Ovary (tissue), 7 donors: ENCODE measurements at regions not wholly inside any gene's neighbourhood (a gene's known extent, or its start where the extent isn't known, plus 50 kb on each side); places are given as distances from the start of the nearest gene placed in this dataset.

Experiments
- DNase-seq, 5 donors: peaks; one replicate each; pipeline ENCODE4 v3.0.0-alpha.2; 2019 to 2020
- H3K27ac ChIP-seq, 2 donors: fragments of 200-600 bp; one replicate each; pipeline versions ENCODE4 v1.5.1 to v1.8.0; 2019 to 2022
- H3K27me3 ChIP-seq: fragments of 200-600 bp; one replicate; pipeline ENCODE4 v1.8.0; 2022
- H3K36me3 ChIP-seq: fragments of 200-600 bp; sonication (generic); one replicate; pipeline ENCODE4 v1.5.1; 2019
- H3K4me1 ChIP-seq: one replicate; pipeline ENCODE4 v1.8.1; 2013; ENCODE audit warnings: mild to moderate bottlenecking, moderate library complexity; ENCODE audit not compliant: insufficient read depth
- H3K4me3 ChIP-seq: fragments of 200-600 bp; sonication (generic); one replicate; pipeline ENCODE4 v1.5.1; 2017
- H3K9me3 ChIP-seq, 2 donors: fragments of 200-600 bp in 1 of 2; sonication (generic) in 1 of 2; one replicate each; pipeline versions ENCODE4 v1.5.1 to v1.8.1; 2013 to 2019; ENCODE audit warnings: mild to moderate bottlenecking in 1 of 2, moderate library complexity in 1 of 2
- EP300 ChIP-seq: sonication (generic); formaldehyde crosslinking; IDR thresholded peaks from one replicate; pipeline ENCODE4 v1.6.1; 2017; ENCODE audit warnings: antibody characterized with exemption
- POLR2A ChIP-seq: fragments of 450-650 bp; IDR thresholded peaks from one replicate; pipeline ENCODE4 v1.6.1; 2017; ENCODE audit warnings: antibody characterized with exemption, mild to moderate bottlenecking, moderate library complexity
- WGBS, 3 donors: extraction: QIAGEN DNeasy Blood & Tissue Kit in 1 of 3; methylation state at CpG; one replicate each; pipeline versions ENCODE4 v1.1.5 to v1.1.7; 2013 to 2017; 5-methylcytosine and 5-hydroxymethylcytosine counted together
- intact Hi-C, 4 donors: fragments of 100-400 bp; cut with DNase I; formaldehyde crosslinking; loops; one replicate each; pipeline versions ENCODE4 v1.11.0 to v1.15.1; 2022 to 2023
- TF ChIP-seq, protein P1 (sequence below), 3 donors: fragments of 450-650 bp in 2 of 3; fragments of 200-600 bp in 1 of 3; IDR thresholded peaks; one replicate each; pipeline versions ENCODE4 v1.5.1 to v1.8.0; 2016 to 2022; ENCODE audit warnings: antibody characterized with exemption in 3 of 3, mild to moderate bottlenecking in 1 of 3
- donor health status: DM: no; HTN: no; CAD: no; lungs with moderate emphysema.
- donor health status: DM: no; HTN: no; CAD: no.
- donor health status: Bipolar disorder and iron deficiency.
- donor health status: DM: no; HTN: no; CAD: no.
- donor health status: DM: yes; HTN: yes; CAD: no.

DNA sequence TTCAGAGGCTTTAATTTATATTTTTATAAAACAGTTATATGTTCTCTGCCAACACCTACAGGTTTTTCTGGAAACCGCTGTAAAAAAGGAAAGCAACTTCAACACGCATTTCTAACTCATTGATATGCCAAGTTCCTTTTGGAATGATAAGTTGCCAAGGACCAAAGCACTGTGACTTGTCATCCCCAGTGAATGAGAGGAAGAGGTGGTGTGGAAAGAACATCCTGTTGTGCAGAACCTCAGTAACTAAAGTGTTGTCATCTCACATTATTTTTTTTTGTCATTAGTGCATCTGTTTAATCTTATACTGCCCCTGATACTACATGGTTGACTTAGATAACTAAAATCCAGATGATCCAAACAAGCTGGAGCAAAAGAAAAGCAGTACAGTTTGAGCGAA is 96.0 kb upstream of the NEUROD1 start:
- H3K9me3 ChIP-seq, result no peaks in the 10 kb centered on the region
- DNase-seq, result no peak
- no peak overlapping the region for H3K27ac ChIP-seq
- H3K27me3 ChIP-seq, result no peaks in the 10 kb centered on the region
- intact Hi-C loops, result no loop called here
- no peaks in the 10 kb centered on the region for H3K4me1 ChIP-seq
- no peaks in the 10 kb centered on the region for H3K36me3 ChIP-seq
- TF ChIP-seq, protein P1, sequence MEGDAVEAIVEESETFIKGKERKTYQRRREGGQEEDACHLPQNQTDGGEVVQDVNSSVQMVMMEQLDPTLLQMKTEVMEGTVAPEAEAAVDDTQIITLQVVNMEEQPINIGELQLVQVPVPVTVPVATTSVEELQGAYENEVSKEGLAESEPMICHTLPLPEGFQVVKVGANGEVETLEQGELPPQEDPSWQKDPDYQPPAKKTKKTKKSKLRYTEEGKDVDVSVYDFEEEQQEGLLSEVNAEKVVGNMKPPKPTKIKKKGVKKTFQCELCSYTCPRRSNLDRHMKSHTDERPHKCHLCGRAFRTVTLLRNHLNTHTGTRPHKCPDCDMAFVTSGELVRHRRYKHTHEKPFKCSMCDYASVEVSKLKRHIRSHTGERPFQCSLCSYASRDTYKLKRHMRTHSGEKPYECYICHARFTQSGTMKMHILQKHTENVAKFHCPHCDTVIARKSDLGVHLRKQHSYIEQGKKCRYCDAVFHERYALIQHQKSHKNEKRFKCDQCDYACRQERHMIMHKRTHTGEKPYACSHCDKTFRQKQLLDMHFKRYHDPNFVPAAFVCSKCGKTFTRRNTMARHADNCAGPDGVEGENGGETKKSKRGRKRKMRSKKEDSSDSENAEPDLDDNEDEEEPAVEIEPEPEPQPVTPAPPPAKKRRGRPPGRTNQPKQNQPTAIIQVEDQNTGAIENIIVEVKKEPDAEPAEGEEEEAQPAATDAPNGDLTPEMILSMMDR (IDR thresholded peaks at IDR 0.05), result no peak
- TF ChIP-seq POLR2A (no peak), EP300 (no peak)
- no peak overlapping the region for H3K4me3 ChIP-seq
- WGBS, 3 donors, result 84 to 89% (median 89%) methylated on average over 3 of the region's 3 CpGs

DNA sequence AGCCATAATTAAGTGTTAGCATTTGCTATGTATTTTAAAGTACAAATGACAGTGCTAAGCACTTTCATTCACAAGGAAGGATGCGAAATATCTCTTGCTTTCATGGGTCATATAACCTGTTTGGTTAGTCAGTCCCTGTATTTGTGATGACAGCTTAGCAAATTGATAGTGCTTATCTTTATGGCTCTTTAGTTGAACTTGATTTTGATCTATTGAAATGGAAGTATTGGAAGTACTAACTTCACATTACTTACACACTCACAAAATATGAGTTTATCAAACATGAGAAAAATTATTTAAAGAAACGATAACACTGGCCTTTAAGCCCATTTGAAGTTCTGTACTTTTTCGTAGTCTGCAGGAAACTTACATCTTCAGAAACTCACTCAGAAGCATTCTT is 97.4 kb upstream of the NEUROD1 start:
- 83 to 85% (median 84%) methylated on average over 3 of the region's 3 CpGs for WGBS, 3 donors
- no peaks in the 10 kb centered on the region for H3K36me3 ChIP-seq
- TF ChIP-seq POLR2A (no peak), EP300 (no peak)
- TF ChIP-seq, protein P1 (IDR thresholded peaks at IDR 0.05), result no peak
- no peak overlapping the region for H3K4me3 ChIP-seq
- H3K4me1 ChIP-seq, result no peaks in the 10 kb centered on the region
- H3K27ac ChIP-seq, result no peak overlapping the region
- intact Hi-C loops, result no loop called here
- DNase-seq, result no peak
- no peaks in the 10 kb centered on the region for H3K27me3 ChIP-seq
- H3K9me3 ChIP-seq, result no peaks in the 10 kb centered on the region

DNA sequence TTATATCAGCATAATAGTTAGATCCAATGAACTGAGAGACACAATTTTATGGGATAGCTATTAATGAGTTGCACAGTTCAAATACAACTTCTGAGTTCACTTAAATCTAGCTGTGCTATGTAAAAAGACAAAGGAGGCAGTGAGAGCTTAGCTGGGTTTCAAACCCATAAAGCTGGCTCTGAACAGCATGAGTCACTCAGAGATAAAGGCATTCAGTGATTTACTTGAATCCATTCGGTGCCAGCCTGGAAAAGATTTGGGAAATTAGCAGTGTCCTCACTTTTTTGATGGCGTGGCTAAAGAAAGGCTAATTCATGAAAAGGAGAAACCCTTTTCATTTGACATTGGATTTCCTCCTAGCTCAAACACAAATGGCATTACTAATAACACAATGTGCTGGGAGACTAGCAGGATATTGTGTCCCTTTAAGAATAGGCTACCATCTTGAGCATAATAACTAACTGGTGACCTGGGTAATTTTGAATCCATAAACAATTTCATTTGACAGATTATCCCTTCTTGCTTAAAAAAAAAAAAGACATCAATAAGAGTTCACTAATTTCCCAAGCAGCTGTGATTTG is 98.4 kb upstream of the NEUROD1 start:
- intact Hi-C loops, result no loop called here
- Histone ChIP-seq H3K9me3 (no peaks in the 10 kb centered on the region), H3K27ac (no peak overlapping the region), H3K4me1 (no peaks in the 10 kb centered on the region), H3K36me3 (no peaks in the 10 kb centered on the region), H3K4me3 (no peak overlapping the region), H3K27me3 (no peaks in the 10 kb centered on the region)
- DNase-seq, result no peak
- 78 to 82% (median 80%) methylated on average over 2 of the region's 2 CpGs for WGBS, 3 donors
- no peak for TF ChIP-seq POLR2A
- no peak for TF ChIP-seq EP300
- TF ChIP-seq, protein P1 (IDR thresholded peaks at IDR 0.05), result no peak

DNA sequence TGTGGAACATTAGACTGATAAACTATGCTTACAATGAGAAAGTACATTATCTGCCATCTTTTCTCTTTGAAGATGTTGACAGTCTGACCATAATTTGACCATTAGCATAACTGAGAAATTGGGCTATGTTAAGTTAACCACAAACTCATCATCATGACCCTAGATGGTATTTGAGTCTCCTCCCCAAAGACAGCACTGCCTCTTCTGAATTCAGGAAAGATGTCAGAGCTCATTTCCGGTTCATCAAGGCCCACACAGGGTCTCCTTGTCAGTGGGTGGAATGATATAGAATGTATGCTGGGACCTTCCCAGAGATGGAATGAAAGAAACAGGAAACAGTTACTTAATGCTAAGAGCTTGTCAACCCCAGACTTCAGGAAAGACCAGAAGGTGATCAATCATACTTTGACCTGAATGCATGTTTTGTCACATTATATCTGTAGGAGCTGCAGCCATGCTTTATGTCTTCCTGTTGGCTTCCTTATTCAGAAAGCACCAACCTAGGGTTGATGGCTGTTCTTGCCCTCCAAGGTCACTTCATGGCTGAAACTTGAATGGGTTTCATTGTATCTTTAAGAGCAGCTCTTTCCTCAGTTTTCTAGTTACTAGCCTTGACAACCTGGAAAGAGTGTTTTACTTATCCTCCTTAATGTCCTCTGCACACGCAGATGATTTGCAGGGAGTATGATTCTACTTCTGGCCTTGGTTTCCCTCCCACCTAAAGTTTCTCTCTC is 99.1 kb upstream of the NEUROD1 start:
- no peaks in the 10 kb centered on the region for H3K4me1 ChIP-seq
- no peak overlapping the region for H3K27ac ChIP-seq
- TF ChIP-seq POLR2A (no peak), EP300 (no peak)
- TF ChIP-seq, protein P1 (IDR thresholded peaks at IDR 0.05), result no peak
- H3K36me3 ChIP-seq, result no peaks in the 10 kb centered on the region
- intact Hi-C loops, result no loop called here
- 23 to 39% (median 27%) methylated on average over 2 of the region's 2 CpGs for WGBS, 3 donors
- no peak for DNase-seq
- H3K27me3 ChIP-seq, result no peaks in the 10 kb centered on the region
- H3K4me3 ChIP-seq, result no peak overlapping the region
- H3K9me3 ChIP-seq, result no peaks in the 10 kb centered on the region
